Keratinocyte (primary cell): ENCODE measurements at regions not wholly inside any gene's neighbourhood (a gene's known extent, or its start where the extent isn't known, plus 50 kb on each side); places are given as distances from the start of the nearest gene placed in this dataset.

Experiments
- DNase-seq: peaks from one replicate; pipeline ENCODE4 v3.0.0-alpha.2; 2011; ENCODE audit warnings: low read depth, missing footprints, low spot score
- FAIRE-seq: peaks from 2 replicates; lab custom pipeline; 2011; peaks lifted over from hg19 to GRCh38; lab: Jason Lieb, UNC
- H2AFZ ChIP-seq: 2 replicates; pipeline ENCODE4 v1.6.0; 2012; ENCODE audit warnings: low read length, control low read depth, inconsistent platforms; ENCODE audit not compliant: control insufficient read depth
- H3K27ac ChIP-seq: 2 replicates; pipeline ENCODE4 v1.5.1; 2011; ENCODE audit warnings: low read length; ENCODE audit not compliant: control insufficient read depth, insufficient read depth
- H3K27me3 ChIP-seq: 3 replicates; pipeline ENCODE4 v1.6.0; 2011; ENCODE audit warnings: low read length; ENCODE audit not compliant: control insufficient read depth, insufficient read depth; ENCODE audit errors: extremely low read depth
- H3K36me3 ChIP-seq, 2 experiments: 2 replicates in 1 of 2; 3 replicates in 1 of 2; pipeline ENCODE4 v1.5.1; 2011; ENCODE audit warnings: low read length in 2 of 2, mild to moderate bottlenecking in 1 of 2; ENCODE audit not compliant: control insufficient read depth in 2 of 2, insufficient read depth in 2 of 2; ENCODE audit errors: extremely low read depth in 1 of 2
- H3K4me1 ChIP-seq: 3 replicates; pipeline ENCODE4 v1.5.1; 2011; ENCODE audit warnings: low read length; ENCODE audit not compliant: control insufficient read depth, insufficient read depth; ENCODE audit errors: extremely low read depth
- H3K4me2 ChIP-seq: 3 replicates; pipeline ENCODE4 v1.6.0; 2011; ENCODE audit warnings: low read depth, low read length; ENCODE audit not compliant: control insufficient read depth, insufficient read depth; ENCODE audit errors: extremely low read depth
- H3K4me3 ChIP-seq, 3 experiments: fragments of 200-600 bp in 1 of 3; sonication (generic) in 1 of 3; 2 replicates in 2 of 3; 3 replicates in 1 of 3; pipeline ENCODE4 v1.5.1; 2011 to 2016; ENCODE audit warnings: low read length in 3 of 3, mild to moderate bottlenecking in 3 of 3, control low read depth in 2 of 3, inconsistent platforms in 1 of 3, low read depth in 1 of 3, mixed read lengths in 1 of 3, mixed run types in 1 of 3, moderate library complexity in 1 of 3; ENCODE audit not compliant: control insufficient read depth in 2 of 3, insufficient read depth in 2 of 3; ENCODE audit errors: extremely low read depth in 1 of 3
- H3K79me2 ChIP-seq: 2 replicates; pipeline ENCODE4 v1.6.0; 2012; ENCODE audit warnings: low read length; ENCODE audit not compliant: control insufficient read depth, insufficient read depth
- H3K9ac ChIP-seq: 3 replicates; pipeline ENCODE4 v1.6.0; 2011; ENCODE audit warnings: low read length; ENCODE audit not compliant: control insufficient read depth, insufficient read depth; ENCODE audit errors: extremely low read depth
- H3K9me1 ChIP-seq: 3 replicates; pipeline ENCODE4 v1.6.0; 2011; ENCODE audit warnings: low read length; ENCODE audit not compliant: control insufficient read depth, insufficient read depth; ENCODE audit errors: extremely low read depth
- H3K9me3 ChIP-seq: 2 replicates; pipeline ENCODE4 v1.5.1; 2012; ENCODE audit warnings: low read depth, low read length; ENCODE audit not compliant: control insufficient read depth
- H4K20me1 ChIP-seq: 3 replicates; pipeline ENCODE4 v1.6.0; 2011; ENCODE audit warnings: low read length; ENCODE audit not compliant: control insufficient read depth, insufficient read depth; ENCODE audit errors: extremely low read depth
- EZH2 ChIP-seq: IDR thresholded peaks from one replicate; pipeline ENCODE4 v1.6.1; 2012; ENCODE audit warnings: inconsistent platforms, mild to moderate bottlenecking, low read length, moderate library complexity
- dilution Hi-C: fragments of 300-500 bp; cut with MboI; formaldehyde crosslinking; loops from one replicate; pipeline ENCODE4 v1.7.0; 2020; ENCODE audit warnings: low sequenced_read_pairs; ENCODE audit not compliant: extremely low pct_ligation_motif_present
- TF ChIP-seq, protein P1 (sequence below), 3 experiments: IDR thresholded peaks in 1 of 3; conservative IDR thresholded peaks in 1 of 3; optimal IDR thresholded peaks in 1 of 3; 2 replicates in 2 of 3; 3 replicates in 1 of 3; pipeline versions ENCODE3 to v1.5.1; 2011; ENCODE audit warnings: low read length in 3 of 3, mild to moderate bottlenecking in 3 of 3, moderate library complexity in 2 of 3, control low read depth in 1 of 3, inconsistent platforms in 1 of 3; ENCODE audit not compliant: insufficient read depth in 2 of 3; ENCODE audit errors: extremely low read depth in 1 of 3

GRCh38 chr10:16361086-16361485 is 75.7 kb upstream of the PTER start:
- Histone ChIP-seq H3K9me1 (no peaks in the 10 kb centered on the region), H3K9ac (no peak overlapping the region), H3K36me3 (no peaks in the 10 kb centered on the region), H3K27ac (no peak overlapping the region), H3K4me1 (no peaks in the 10 kb centered on the region), H3K9me3 (no peaks in the 10 kb centered on the region), H3K27me3 (no peaks in the 10 kb centered on the region), H2AFZ (no peak overlapping the region), H3K79me2 (no peaks in the 10 kb centered on the region), H3K4me3 (no peak overlapping the region), H3K4me2 (no peak overlapping the region), H4K20me1 (no peaks in the 10 kb centered on the region)
- no peak for TF ChIP-seq EZH2
- TF ChIP-seq, protein P1, sequence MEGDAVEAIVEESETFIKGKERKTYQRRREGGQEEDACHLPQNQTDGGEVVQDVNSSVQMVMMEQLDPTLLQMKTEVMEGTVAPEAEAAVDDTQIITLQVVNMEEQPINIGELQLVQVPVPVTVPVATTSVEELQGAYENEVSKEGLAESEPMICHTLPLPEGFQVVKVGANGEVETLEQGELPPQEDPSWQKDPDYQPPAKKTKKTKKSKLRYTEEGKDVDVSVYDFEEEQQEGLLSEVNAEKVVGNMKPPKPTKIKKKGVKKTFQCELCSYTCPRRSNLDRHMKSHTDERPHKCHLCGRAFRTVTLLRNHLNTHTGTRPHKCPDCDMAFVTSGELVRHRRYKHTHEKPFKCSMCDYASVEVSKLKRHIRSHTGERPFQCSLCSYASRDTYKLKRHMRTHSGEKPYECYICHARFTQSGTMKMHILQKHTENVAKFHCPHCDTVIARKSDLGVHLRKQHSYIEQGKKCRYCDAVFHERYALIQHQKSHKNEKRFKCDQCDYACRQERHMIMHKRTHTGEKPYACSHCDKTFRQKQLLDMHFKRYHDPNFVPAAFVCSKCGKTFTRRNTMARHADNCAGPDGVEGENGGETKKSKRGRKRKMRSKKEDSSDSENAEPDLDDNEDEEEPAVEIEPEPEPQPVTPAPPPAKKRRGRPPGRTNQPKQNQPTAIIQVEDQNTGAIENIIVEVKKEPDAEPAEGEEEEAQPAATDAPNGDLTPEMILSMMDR (optimal IDR thresholded peaks at IDR 0.05 in 1 of 3, IDR thresholded peaks at IDR 0.05 in 1 of 3, conservative IDR thresholded peaks at IDR 0.05 in 1 of 3; ENCODE audit: extremely low read depth in 1 of 3, insufficient read depth in 2 of 3, low read length in 3 of 3) = no peak
- FAIRE-seq = no peak
- dilution Hi-C loops = no loop called here
- DNase-seq = no peak

GRCh38 chr10:16363741-16364140 is 73.1 kb upstream of the PTER start:
- no peaks in the 10 kb centered on the region for H3K27me3 ChIP-seq
- no peaks in the 10 kb centered on the region for H3K79me2 ChIP-seq
- H2AFZ ChIP-seq = no peak overlapping the region
- no peaks in the 10 kb centered on the region for H4K20me1 ChIP-seq
- H3K9me1 ChIP-seq = no peaks in the 10 kb centered on the region
- no peak overlapping the region for H3K4me2 ChIP-seq
- TF ChIP-seq, protein P1 (optimal IDR thresholded peaks at IDR 0.05 in 1 of 3, IDR thresholded peaks at IDR 0.05 in 1 of 3, conservative IDR thresholded peaks at IDR 0.05 in 1 of 3; ENCODE audit: extremely low read depth in 1 of 3, insufficient read depth in 2 of 3, low read length in 3 of 3) = no peak
- no peak for TF ChIP-seq EZH2
- no peak overlapping the region for H3K9ac ChIP-seq
- no peak for FAIRE-seq
- no peak for DNase-seq
- dilution Hi-C loops = no loop called here
- H3K27ac ChIP-seq = no peak overlapping the region
- H3K9me3 ChIP-seq = no peaks in the 10 kb centered on the region
- H3K4me1 ChIP-seq = no peaks in the 10 kb centered on the region
- no peaks in the 10 kb centered on the region for H3K36me3 ChIP-seq
- no peak overlapping the region for H3K4me3 ChIP-seq
